Mucosa of rectum (tissue), 2 donors: ENCODE measurements at regions not wholly inside any gene's neighbourhood (a gene's known extent, or its start where the extent isn't known, plus 50 kb on each side); places are given as distances from the start of the nearest gene placed in this dataset.

Experiments used
- H3K27ac ChIP-seq, 2 donors: one replicate each; pipeline ENCODE4 v1.7.0; 2013; ENCODE audit warnings: inconsistent platforms in 2 of 2, low read depth in 2 of 2, low read length in 2 of 2
- H3K27me3 ChIP-seq, 2 donors: one replicate each; pipeline ENCODE4 v1.7.0; 2013; ENCODE audit warnings: low read length in 2 of 2; ENCODE audit not compliant: control insufficient read depth in 2 of 2, insufficient read depth in 2 of 2
- H3K36me3 ChIP-seq, 2 donors: one replicate each; pipeline ENCODE4 v1.7.0; 2013; ENCODE audit warnings: low read length in 2 of 2; ENCODE audit not compliant: control insufficient read depth in 2 of 2, insufficient read depth in 2 of 2
- H3K4me1 ChIP-seq, 2 donors: one replicate each; pipeline ENCODE4 v1.7.0; 2013; ENCODE audit warnings: low read length in 2 of 2, mild to moderate bottlenecking in 1 of 2; ENCODE audit not compliant: control insufficient read depth in 2 of 2, insufficient read depth in 2 of 2
- H3K4me3 ChIP-seq, 2 donors: one replicate each; pipeline ENCODE4 v1.7.0; 2013; ENCODE audit warnings: low read length in 2 of 2
- H3K9ac ChIP-seq, 2 donors: one replicate each; pipeline ENCODE4 v1.7.0; 2013; ENCODE audit warnings: low read length in 2 of 2, low read depth in 1 of 2, mild to moderate bottlenecking in 1 of 2
- H3K9me3 ChIP-seq, 2 donors: one replicate each; pipeline ENCODE4 v1.7.0; 2013; ENCODE audit warnings: low read length in 2 of 2; ENCODE audit not compliant: control insufficient read depth in 2 of 2
- donor health status: healthy.
- donor health status: Normal muscosa, but diverticular disease.

DNA sequence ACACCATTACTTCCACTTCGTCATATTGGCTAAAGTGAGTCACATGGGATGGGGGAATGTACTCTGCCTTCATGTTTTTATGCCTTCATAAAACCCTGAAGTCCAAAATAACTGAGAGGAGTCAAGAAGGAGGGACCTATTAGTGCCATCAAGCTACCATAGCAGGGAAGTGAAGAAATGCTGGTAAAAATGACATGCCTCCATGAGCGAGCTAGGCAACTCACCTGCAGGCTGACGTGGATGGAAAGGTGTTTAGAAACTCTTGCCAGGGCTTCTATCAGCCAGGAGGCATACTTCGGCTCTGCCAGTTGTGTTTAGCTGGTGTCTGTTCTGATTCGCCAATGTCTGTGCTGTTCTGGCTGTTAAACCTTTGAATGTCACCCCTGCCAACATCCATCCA lies 424.4 kb upstream of the USP24 start:
- H3K27me3 ChIP-seq: no peaks in the 10 kb centered on the region
- no peaks in the 10 kb centered on the region for H3K36me3 ChIP-seq
- H3K9ac ChIP-seq: no peak overlapping the region
- H3K4me1 ChIP-seq: no peaks in the 10 kb centered on the region
- no peak overlapping the region for H3K27ac ChIP-seq
- H3K9me3 ChIP-seq: no peaks in the 10 kb centered on the region
- H3K4me3 ChIP-seq: no peak overlapping the region

GRCh38 chr1:55639051-55639450 lies 423.9 kb upstream of the USP24 start:
- Histone ChIP-seq H3K4me1 (no peaks in the 10 kb centered on the region), H3K36me3 (no peaks in the 10 kb centered on the region), H3K9ac (no peak overlapping the region), H3K27me3 (no peaks in the 10 kb centered on the region), H3K4me3 (no peak overlapping the region), H3K27ac (no peak overlapping the region), H3K9me3 (no peaks in the 10 kb centered on the region)

DNA sequence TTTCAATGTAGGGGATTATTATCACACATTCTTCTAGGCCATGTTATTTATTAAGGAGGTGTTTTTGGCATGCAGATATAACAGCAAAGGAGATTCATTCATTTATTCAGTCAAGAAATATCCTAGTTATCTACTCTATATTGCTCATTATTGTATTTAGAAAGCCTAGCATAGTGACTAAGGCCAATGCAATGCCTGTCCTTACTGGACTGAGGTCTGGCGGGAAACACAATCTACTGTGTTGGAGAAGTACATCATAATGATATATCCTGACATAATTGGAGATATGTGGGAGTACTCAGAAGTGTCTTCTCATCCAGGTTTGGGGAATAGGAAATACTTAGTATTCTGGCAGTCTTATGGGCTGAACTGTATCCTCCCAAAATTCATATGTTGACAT lies 421.5 kb upstream of the USP24 start:
- Histone ChIP-seq H3K9me3 (no peaks in the 10 kb centered on the region), H3K9ac (no peak overlapping the region), H3K27me3 (no peaks in the 10 kb centered on the region), H3K36me3 (no peaks in the 10 kb centered on the region), H3K4me1 (no peaks in the 10 kb centered on the region), H3K27ac (no peak overlapping the region), H3K4me3 (no peak overlapping the region)

DNA sequence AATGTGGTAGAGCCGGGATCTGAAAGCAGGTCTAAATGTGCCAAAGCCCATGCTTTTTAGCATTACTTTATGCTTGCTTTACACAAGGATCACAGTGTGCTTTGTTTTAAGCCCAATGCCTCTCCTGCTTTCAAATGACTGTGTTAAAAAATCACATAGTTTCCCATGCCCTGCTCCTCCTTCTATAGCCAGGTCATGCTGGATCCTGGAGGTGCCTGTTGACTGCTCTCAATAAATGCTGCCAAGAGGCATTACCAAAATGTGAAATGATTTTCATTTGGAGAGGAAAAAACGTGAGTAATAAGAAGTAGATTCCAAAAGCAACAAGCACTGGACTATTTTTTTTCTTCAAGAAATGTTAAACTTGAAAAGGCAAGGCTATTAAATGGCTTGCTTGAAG lies 420.7 kb upstream of the USP24 start:
- no peak overlapping the region for H3K27ac ChIP-seq
- H3K4me3 ChIP-seq: no peak overlapping the region
- no peaks in the 10 kb centered on the region for H3K9me3 ChIP-seq
- H3K9ac ChIP-seq: no peak overlapping the region
- no peaks in the 10 kb centered on the region for H3K36me3 ChIP-seq
- no peaks in the 10 kb centered on the region for H3K4me1 ChIP-seq
- H3K27me3 ChIP-seq: no peaks in the 10 kb centered on the region

DNA sequence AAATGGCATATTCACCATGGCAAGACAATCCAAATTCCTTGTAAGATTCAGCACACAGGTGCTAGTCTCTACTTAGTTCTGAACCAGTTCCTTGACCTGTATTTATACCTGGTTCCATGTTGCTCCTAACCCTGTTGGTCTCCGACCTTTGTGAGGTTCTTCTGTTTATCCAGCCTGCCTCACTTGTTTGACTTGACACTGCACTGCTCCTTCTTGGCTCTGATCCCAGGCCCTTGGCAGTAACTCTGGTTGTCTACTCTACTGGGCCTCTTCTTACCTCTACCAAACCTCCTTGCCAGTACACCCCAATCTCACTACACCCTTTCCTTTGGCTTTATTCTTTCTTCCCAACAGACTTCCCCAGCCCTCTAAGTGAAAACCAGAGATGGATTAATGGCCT lies 419.4 kb upstream of the USP24 start:
- Histone ChIP-seq H3K4me1 (no peaks in the 10 kb centered on the region), H3K9me3 (no peaks in the 10 kb centered on the region), H3K36me3 (no peaks in the 10 kb centered on the region), H3K27me3 (no peaks in the 10 kb centered on the region), H3K9ac (no peak overlapping the region), H3K27ac (no peak overlapping the region), H3K4me3 (no peak overlapping the region)

DNA sequence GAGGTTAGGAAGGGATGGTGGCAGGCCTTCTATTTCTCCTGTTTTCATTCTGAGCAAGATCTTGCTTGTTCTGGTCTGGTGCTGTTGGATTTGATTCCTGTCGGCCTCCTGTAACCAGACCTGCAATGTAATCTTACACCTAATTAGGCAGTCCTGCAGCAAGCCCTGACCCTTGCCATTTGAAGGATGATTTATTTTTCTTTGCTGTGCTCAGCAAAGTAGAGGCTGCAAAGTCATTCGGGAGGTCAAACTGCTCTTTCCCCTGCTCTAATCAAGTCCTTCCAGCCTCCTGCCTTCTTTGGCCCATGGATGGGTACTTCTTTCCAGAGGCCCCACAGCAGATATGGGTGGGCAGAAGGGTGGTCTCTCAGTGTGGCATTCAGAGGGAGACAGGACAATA lies 417.7 kb upstream of the USP24 start:
- Histone ChIP-seq H3K9ac (no peak overlapping the region), H3K4me3 (no peak overlapping the region), H3K4me1 (no peaks in the 10 kb centered on the region), H3K36me3 (no peaks in the 10 kb centered on the region), H3K27ac (no peak overlapping the region), H3K27me3 (no peaks in the 10 kb centered on the region), H3K9me3 (no peaks in the 10 kb centered on the region)

GRCh38 chr1:55632058-55632457 lies 416.9 kb upstream of the USP24 start:
- no peak overlapping the region for H3K27ac ChIP-seq

DNA sequence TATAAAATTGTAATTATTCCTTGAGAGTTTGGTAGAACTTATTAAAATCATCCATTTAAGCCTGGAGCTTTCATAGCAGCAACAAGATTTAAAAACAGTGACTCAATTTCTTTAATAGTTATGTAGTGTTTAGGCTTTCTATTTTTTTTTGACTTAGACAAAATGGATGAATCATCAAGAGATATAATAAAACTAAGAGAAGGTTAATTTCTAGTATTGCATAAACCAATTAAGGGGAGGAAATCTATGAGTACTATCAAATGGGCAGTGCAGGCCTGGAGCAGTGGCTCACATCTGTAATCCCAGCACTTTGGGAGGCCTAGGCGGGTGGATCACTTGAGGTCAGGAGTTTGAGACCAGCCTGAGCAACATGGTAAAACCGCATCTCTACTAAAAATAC lies 416.3 kb upstream of the USP24 start:
- Histone ChIP-seq H3K9me3 (no peaks in the 10 kb centered on the region), H3K27me3 (no peaks in the 10 kb centered on the region), H3K4me3 (no peak overlapping the region), H3K9ac (no peak overlapping the region), H3K4me1 (no peaks in the 10 kb centered on the region), H3K27ac (no peak overlapping the region), H3K36me3 (no peaks in the 10 kb centered on the region)

More at GRCh38 chr1:55632058-55632457, 416.9 kb upstream of the USP24 start:
- Histone ChIP-seq H3K4me1 (no peaks in the 10 kb centered on the region), H3K36me3 (no peaks in the 10 kb centered on the region), H3K27me3 (no peaks in the 10 kb centered on the region), H3K9ac (no peak overlapping the region), H3K4me3 (no peak overlapping the region), H3K9me3 (no peaks in the 10 kb centered on the region)

- Histone ChIP-seq H3K9me3 (peaks cover 0 to 4% of the 10 kb centered on the region in 2 donors), H3K27ac (no peak overlapping the region), H3K36me3 (no peaks in the 10 kb centered on the region), H3K9ac (no peak overlapping the region), H3K4me3 (no peak overlapping the region), H3K27me3 (no peaks in the 10 kb centered on the region), H3K4me1 (no peaks in the 10 kb centered on the region)
Observed at GRCh38 chr1:55626326-55626725, 411.2 kb upstream of the USP24 start.

DNA sequence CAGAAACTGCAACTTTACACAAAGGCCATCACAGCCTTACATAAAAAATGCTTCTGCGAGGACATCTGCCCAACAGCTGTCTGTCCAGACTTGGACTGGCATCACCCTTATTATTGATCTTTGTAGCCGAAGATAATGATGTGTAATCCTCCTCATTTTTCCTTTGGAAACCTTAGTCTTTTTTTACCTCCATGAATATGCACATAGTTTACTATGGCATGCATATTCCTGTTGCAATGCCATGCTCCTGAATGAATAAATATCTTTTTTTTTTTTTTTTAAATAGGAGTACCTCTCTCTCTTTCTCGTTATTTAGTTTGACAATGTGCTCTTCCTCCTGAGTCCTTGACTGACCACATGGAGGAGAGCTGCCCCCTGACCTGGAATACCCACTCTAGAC lies 409.6 kb upstream of the USP24 start:
- H3K27me3 ChIP-seq: no peaks in the 10 kb centered on the region
- H3K36me3 ChIP-seq: no peaks in the 10 kb centered on the region
- H3K4me3 ChIP-seq: no peak overlapping the region
- H3K27ac ChIP-seq: no peak overlapping the region
- peaks cover 0 to 4% of the 10 kb centered on the region in 2 donors for H3K9me3 ChIP-seq
- no peaks in the 10 kb centered on the region for H3K4me1 ChIP-seq
- H3K9ac ChIP-seq: no peak overlapping the region

DNA sequence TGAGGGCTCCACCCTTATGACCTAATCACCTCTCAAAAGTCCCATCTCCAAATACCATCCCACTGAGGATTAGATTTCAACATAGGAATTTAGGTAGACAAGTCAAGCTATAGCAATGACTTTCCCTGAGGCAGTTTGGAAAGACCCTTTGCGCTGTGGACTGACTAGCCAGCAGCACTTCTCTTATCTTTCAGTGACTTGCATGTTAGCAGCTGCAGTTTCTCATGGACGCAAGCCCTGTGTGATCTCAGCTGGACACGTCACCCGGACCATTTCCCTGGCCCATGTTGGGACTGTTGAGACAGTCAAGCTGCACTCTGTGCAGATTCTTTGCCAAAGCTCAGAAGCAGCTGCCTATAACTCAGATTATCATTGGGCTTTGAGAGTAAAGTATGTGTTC lies 408.1 kb upstream of the USP24 start:
- Histone ChIP-seq H3K4me3 (no peak overlapping the region), H3K36me3 (no peaks in the 10 kb centered on the region), H3K9ac (no peak overlapping the region), H3K4me1 (no peaks in the 10 kb centered on the region), H3K9me3 (peaks cover 0 to 4% of the 10 kb centered on the region in 2 donors), H3K27me3 (no peaks in the 10 kb centered on the region), H3K27ac (no peak overlapping the region)
